ENCODE measurements at regions not wholly inside any gene's neighbourhood (a gene's known extent, or its start where the extent isn't known, plus 50 kb on each side); places are given as distances from the start of the nearest gene placed in this dataset.

GRCh38 chr3:102060814-102061213 is 211.5 kb downstream of the NFKBIZ start:
- no peak for TF ChIP-seq EP300 (conservative IDR thresholded peaks at IDR 0.05; ENCODE audit: poor library complexity, severe bottlenecking)
- TF ChIP-seq RAD21 (conservative IDR thresholded peaks at IDR 0.05), result no peak
- no peak for TF ChIP-seq CTCF (IDR thresholded peaks at IDR 0.05; ENCODE audit: poor library complexity, severe bottlenecking)
